H1 (cell line): ENCODE measurements at regions not wholly inside any gene's neighbourhood (a gene's known extent, or its start where the extent isn't known, plus 50 kb on each side); places are given as distances from the start of the nearest gene placed in this dataset.
A peak's percentile ranks its signal among the peaks of the same experiment; 100 is the strongest.

ENCODE experiments used
- CTCF ChIA-PET: fragments of 300-600 bp; sonication (Branson Sonifier 250); formaldehyde crosslinking; loops from one replicate; lab custom pipeline; 2021; ENCODE audit not compliant: partially characterized antibody; lab: Charles Lee
- POLR2A ChIA-PET: fragments of 300-600 bp; sonication (Branson Sonifier 250); formaldehyde crosslinking; loops from one replicate; lab custom pipeline; 2021; ENCODE audit warnings: inconsistent platforms; ENCODE audit not compliant: partially characterized antibody; lab: Charles Lee
- DNase-seq, 2 experiments: peaks; one replicate each; pipeline versions ENCODE4 v3.0.0 to v3.0.0-alpha.2; 2010 to 2022; ENCODE audit warnings: low spot score in 2 of 2, low read depth in 1 of 2, mixed read lengths in 1 of 2
- FAIRE-seq: peaks from 2 replicates; lab custom pipeline; 2011; peaks lifted over from hg19 to GRCh38; lab: Jason Lieb, UNC
- H2AFZ ChIP-seq: 2 replicates; pipeline ENCODE4 v1.8.1; 2012; ENCODE audit warnings: low read length, inconsistent platforms
- H2AK5ac ChIP-seq: 2 replicates; pipeline ENCODE4 v1.6.1; 2013; ENCODE audit warnings: low read depth, low read length
- H2BK120ac ChIP-seq: replicated peaks from 2 replicates; pipeline ENCODE3; 2013; ENCODE audit warnings: low read depth, low read length, inconsistent platforms
- H2BK12ac ChIP-seq: 2 replicates; pipeline ENCODE4 v1.6.1; 2013; ENCODE audit warnings: low read depth, low read length
- H2BK15ac ChIP-seq: 2 replicates; pipeline ENCODE4 v1.6.1; 2013; ENCODE audit warnings: low read length
- H2BK20ac ChIP-seq: 2 replicates; pipeline ENCODE4 v1.6.1; 2013; ENCODE audit warnings: low read length
- H2BK5ac ChIP-seq: 2 replicates; pipeline ENCODE4 v1.6.1; 2013; ENCODE audit warnings: low read depth, low read length
- H3K14ac ChIP-seq: 2 replicates; pipeline ENCODE4 v1.6.1; 2013; ENCODE audit warnings: inconsistent platforms; ENCODE audit not compliant: insufficient read length
- H3K18ac ChIP-seq: 2 replicates; pipeline ENCODE4 v1.6.1; 2013; ENCODE audit warnings: low read length; ENCODE audit errors: extremely low read depth
- H3K23ac ChIP-seq: 2 replicates; pipeline ENCODE4 v1.6.1; 2013; ENCODE audit warnings: inconsistent platforms; ENCODE audit not compliant: insufficient read length
- H3K23me2 ChIP-seq: 2 replicates; pipeline ENCODE4 v1.6.1; 2013; ENCODE audit warnings: low read depth, low read length
- H3K27ac ChIP-seq: 2 replicates; pipeline ENCODE4 v1.6.1; 2011; ENCODE audit warnings: low read depth, low read length, inconsistent platforms
- H3K27me3 ChIP-seq, 4 experiments: replicated peaks in 1 of 4; 1 replicate in 1 of 4; 2 replicates in 3 of 4; pipeline versions ENCODE4 v1.6.1 to v1.8.1; 2011 to 2013; ENCODE audit warnings: low read length in 3 of 4, mild to moderate bottlenecking in 3 of 4, inconsistent platforms in 2 of 4, mixed read lengths in 2 of 4, moderate library complexity in 1 of 4; ENCODE audit not compliant: control insufficient read depth in 3 of 4, insufficient read depth in 3 of 4; ENCODE audit errors: extremely low read depth in 1 of 4
- H3K36me3 ChIP-seq, 4 experiments: 2 replicates each; pipeline versions ENCODE4 v1.6.1 to v1.8.1; 2011 to 2013; ENCODE audit warnings: mild to moderate bottlenecking in 4 of 4, low read length in 3 of 4, moderate library complexity in 2 of 4, control low read depth in 1 of 4, inconsistent platforms in 1 of 4; ENCODE audit not compliant: insufficient read depth in 4 of 4, control insufficient read depth in 2 of 4
- H3K4ac ChIP-seq: replicated peaks from 2 replicates; pipeline ENCODE3; 2013; ENCODE audit warnings: low read length, low read depth, mixed read lengths, inconsistent platforms; ENCODE audit not compliant: insufficient read length
- H3K4me1 ChIP-seq, 4 experiments: replicated peaks in 1 of 4; 1 replicate in 1 of 4; 2 replicates in 3 of 4; pipeline versions ENCODE4 v1.6.1 to v1.8.1; 2011 to 2013; ENCODE audit warnings: low read length in 3 of 4, inconsistent platforms in 2 of 4, mixed read lengths in 1 of 4; ENCODE audit not compliant: insufficient read depth in 4 of 4, control insufficient read depth in 3 of 4
- H3K4me2 ChIP-seq, 2 experiments: 2 replicates each; pipeline versions ENCODE4 v1.6.1 to v1.8.1; 2011 to 2013; ENCODE audit warnings: low read depth in 2 of 2, low read length in 2 of 2, control low read depth in 1 of 2, inconsistent platforms in 1 of 2, mild to moderate bottlenecking in 1 of 2; ENCODE audit not compliant: insufficient read depth in 1 of 2
- H3K4me3 ChIP-seq, 4 experiments: fragments of 200-600, 300-600 bp in 1 of 4; sonication (generic), shearing (Covaris generic), sonication (Bioruptor Twin) in 1 of 4; 2 replicates each; pipeline versions ENCODE4 v1.5.1 to v1.8.1; 2011 to 2016; ENCODE audit warnings: low read length in 4 of 4, low read depth in 3 of 4, control low read depth in 2 of 4, inconsistent platforms in 2 of 4, mild to moderate bottlenecking in 2 of 4, mixed read lengths in 1 of 4, moderate library complexity in 1 of 4; ENCODE audit not compliant: insufficient read depth in 2 of 4; ENCODE audit errors: extremely low read depth in 1 of 4
- H3K56ac ChIP-seq: replicated peaks from 2 replicates; pipeline ENCODE3; 2013; ENCODE audit warnings: low read depth, mild to moderate bottlenecking, mixed read lengths, low read length, inconsistent platforms; ENCODE audit not compliant: insufficient read length
- H3K79me1 ChIP-seq: 2 replicates; pipeline ENCODE4 v1.6.1; 2013; ENCODE audit warnings: low read depth, low read length, control low read depth
- H3K79me2 ChIP-seq, 2 experiments: 2 replicates each; pipeline versions ENCODE4 v1.6.1 to v1.8.1; 2012 to 2013; ENCODE audit warnings: low read length in 2 of 2, mild to moderate bottlenecking in 2 of 2, inconsistent platforms in 1 of 2; ENCODE audit not compliant: insufficient read depth in 2 of 2, control insufficient read depth in 1 of 2
- H3K9ac ChIP-seq, 4 experiments: replicated peaks in 1 of 4; 1 replicate in 1 of 4; 2 replicates in 3 of 4; pipeline versions ENCODE4 v1.6.1 to v1.8.1; 2011 to 2013; ENCODE audit warnings: low read depth in 3 of 4, low read length in 3 of 4, control low read depth in 2 of 4, mild to moderate bottlenecking in 2 of 4, moderate library complexity in 2 of 4, inconsistent platforms in 1 of 4; ENCODE audit errors: extremely low read depth in 1 of 4
- H3K9me3 ChIP-seq, 2 experiments: 2 replicates each; pipeline versions ENCODE4 v1.6.1 to v1.8.1; 2012 to 2013; ENCODE audit warnings: mild to moderate bottlenecking in 2 of 2, moderate library complexity in 2 of 2, control low read depth in 1 of 2, inconsistent platforms in 1 of 2, low read depth in 1 of 2, low read length in 1 of 2, mixed read lengths in 1 of 2; ENCODE audit not compliant: insufficient read depth in 2 of 2
- H4K20me1 ChIP-seq, 2 experiments: replicated peaks in 1 of 2; 2 replicates each; pipeline versions ENCODE3 to v1.8.1; 2011 to 2013; ENCODE audit warnings: inconsistent platforms in 2 of 2, low read length in 2 of 2, mild to moderate bottlenecking in 1 of 2; ENCODE audit not compliant: insufficient read depth in 2 of 2, control insufficient read depth in 1 of 2
- H4K5ac ChIP-seq: 2 replicates; pipeline ENCODE4 v1.6.1; 2013; ENCODE audit warnings: low read length, low read depth, mixed read lengths, inconsistent platforms; ENCODE audit not compliant: insufficient read length
- H4K8ac ChIP-seq: 2 replicates; pipeline ENCODE4 v1.8.0; 2013; ENCODE audit warnings: mild to moderate bottlenecking, moderate library complexity, low read length, inconsistent platforms; ENCODE audit not compliant: insufficient read depth; ENCODE audit errors: extremely low read depth
- H4K91ac ChIP-seq: replicated peaks from 2 replicates; pipeline ENCODE3; 2013; ENCODE audit warnings: low read length, mixed read lengths, inconsistent platforms; ENCODE audit not compliant: insufficient read length
- CEBPB ChIP-seq: IDR thresholded peaks from 2 replicates; pipeline ENCODE4 v1.6.1; 2012; ENCODE audit warnings: low read depth, low read length
- EGR1 ChIP-seq: IDR thresholded peaks from 2 replicates; pipeline ENCODE4 v1.6.1; 2011; ENCODE audit warnings: low read depth, low read length, borderline replicate concordance
- NANOG ChIP-seq: IDR thresholded peaks from 2 replicates; pipeline ENCODE4 v1.6.1; 2011; ENCODE audit warnings: low read length, low read depth, mild to moderate bottlenecking, inconsistent platforms; ENCODE audit not compliant: insufficient read depth, poor library complexity, severe bottlenecking
- RNF2 ChIP-seq: fragments of 200-900, 300-1000 bp; sonication (generic); IDR thresholded peaks from 2 replicates; pipeline ENCODE4 v1.7.1; 2016; ENCODE audit warnings: borderline replicate concordance, low read depth, mild to moderate bottlenecking, antibody characterized with exemption, low read length; ENCODE audit not compliant: poor library complexity, severe bottlenecking; ENCODE audit errors: missing control alignments
- TEAD4 ChIP-seq: IDR thresholded peaks from 2 replicates; pipeline ENCODE4 v1.6.1; 2012; ENCODE audit warnings: low read depth, low read length, inconsistent platforms, mixed read lengths

- Histone ChIP-seq H2BK20ac (no peak overlapping the region), H3K9ac (no peak overlapping the region), H3K9me3 (no peaks in the 10 kb centered on the region), H2BK5ac (no peak overlapping the region), H2BK12ac (no peak overlapping the region), H3K56ac (no peak overlapping the region), H3K4me2 (no peak overlapping the region), H3K18ac (no peak overlapping the region), H2BK120ac (no peak overlapping the region), H3K23ac (no peak overlapping the region), H3K14ac (no peak overlapping the region), H3K4ac (no peak overlapping the region), H3K4me3 (no peak overlapping the region), H4K8ac (no peak overlapping the region), H3K36me3 (no peaks in the 10 kb centered on the region), H4K91ac (no peak overlapping the region), H4K5ac (no peak overlapping the region), H3K27ac (no peak overlapping the region), H2AFZ (no peak overlapping the region), H3K79me2 (no peaks in the 10 kb centered on the region), H3K27me3 (no peaks in the 10 kb centered on the region), H3K4me1 (no peaks in the 10 kb centered on the region; a peak in 1 of 7 replicates), H2BK15ac (no peak overlapping the region), H3K79me1 (no peaks in the 10 kb centered on the region), H3K23me2 (no peaks in the 10 kb centered on the region), H2AK5ac (no peak overlapping the region)
- FAIRE-seq (no peak), DNase-seq (peak in 1 of 2 experiments; percentile 1)
- ChIA-PET CTCF (no interaction called here), POLR2A (no interaction called here)
- 0 out of 2 replicates have a peak, but pooled peaks have one; percentile 7 for TF ChIP-seq TEAD4
- TF ChIP-seq NANOG = no peak
- TF ChIP-seq CEBPB = peak; percentile 83
- no peak for TF ChIP-seq EGR1
- no peak for TF ChIP-seq RNF2
- TF ChIP-seq, all 59 proteins: peak for 2
- no peaks in the 10 kb centered on the region for H4K20me1 ChIP-seq
Measured at GRCh38 chrX:33855251-33855650, 276.9 kb downstream of the FAM47A start.
